SK-N-MC (cell line): ENCODE measurements at regions not wholly inside any gene's neighbourhood (a gene's known extent, or its start where the extent isn't known, plus 50 kb on each side); places are given as distances from the start of the nearest gene placed in this dataset.

Experiments used
- EZH2 ChIP-seq: fragments of 200-600 bp; sonication (generic); IDR thresholded peaks from one replicate; pipeline ENCODE4 v1.6.1; 2017; ENCODE audit warnings: antibody characterized with exemption
- FOXP2 ChIP-seq: optimal IDR thresholded peaks from 2 replicates; pipeline ENCODE3; 2011; ENCODE audit warnings: mild to moderate bottlenecking, moderate library complexity; ENCODE audit not compliant: insufficient read depth; ENCODE audit errors: extremely low read length, control extremely low read depth
- POLR2AphosphoS5 ChIP-seq: IDR thresholded peaks from 2 replicates; pipeline ENCODE4 v1.6.1; 2012; ENCODE audit warnings: mild to moderate bottlenecking, low read depth, low read length, borderline replicate concordance

DNA sequence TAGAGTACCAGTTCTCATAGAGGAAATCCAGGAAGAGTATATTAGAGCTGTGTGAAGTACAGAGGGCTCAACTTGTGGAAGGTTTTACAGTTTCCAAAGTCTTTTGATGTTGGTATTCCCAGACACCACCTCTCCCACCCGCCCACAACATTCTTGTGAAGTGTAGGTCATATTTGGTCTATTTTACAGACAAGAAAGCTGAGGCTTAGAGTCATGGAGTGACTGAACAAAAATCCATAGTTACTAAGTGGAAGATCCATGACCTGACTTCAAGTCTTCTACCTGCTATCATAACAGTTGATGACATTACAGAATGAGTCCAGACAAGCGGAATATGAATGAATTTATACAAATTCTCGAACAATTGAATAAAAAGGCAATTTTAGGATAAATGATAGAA lies 187.1 kb upstream of the RPS23 start:
- no peak for TF ChIP-seq EZH2
- TF ChIP-seq POLR2AphosphoS5: no peak
- TF ChIP-seq FOXP2: no peak
